Heart right ventricle (tissue), 16 donors: ENCODE measurements at regions not wholly inside any gene's neighbourhood (a gene's known extent, or its start where the extent isn't known, plus 50 kb on each side); places are given as distances from the start of the nearest gene placed in this dataset.
"Not testable (repeated sequence)": the region's sequence is repeated elsewhere in the genome, so short reads cannot be mapped to it uniquely, and the experiment has no call there.

Experiments used
- ATAC-seq, 8 donors: fragments of 200-7000 bp; cut with Tn5 transposase; one replicate each; pipeline ENCODE4 v1.9.1; 2020; ENCODE audit warnings: mild to moderate bottlenecking in 8 of 8, moderate library complexity in 8 of 8, moderate number of reproducible peaks in 1 of 8
- DNase-seq, 2 donors: peaks; one replicate each; pipeline ENCODE4 v3.0.0-alpha.2; 2020
- H3K27ac ChIP-seq, 10 donors: fragments of 200-600 bp; sonication (generic) in 2 of 10; one replicate each; pipeline versions ENCODE4 v1.5.0 to v1.8.0; 2020 to 2022; ENCODE audit warnings: mild to moderate bottlenecking in 3 of 10
- H3K27me3 ChIP-seq, 7 donors: fragments of 200-600 bp; one replicate each; pipeline ENCODE4 v1.8.0; 2021 to 2022; ENCODE audit warnings: mild to moderate bottlenecking in 2 of 7
- H3K36me3 ChIP-seq, 9 donors: fragments of 200-600 bp; sonication (generic) in 1 of 9; one replicate each; pipeline versions ENCODE4 v1.5.0 to v1.8.0; 2020 to 2022; ENCODE audit warnings: mild to moderate bottlenecking in 2 of 9
- H3K4me1 ChIP-seq, 9 donors: fragments of 200-600 bp; sonication (generic) in 1 of 9; one replicate each; pipeline versions ENCODE4 v1.5.0 to v1.8.0; 2020 to 2022; ENCODE audit warnings: mild to moderate bottlenecking in 4 of 9
- H3K4me3 ChIP-seq, 10 donors: fragments of 200-600 bp; sonication (generic) in 2 of 10; one replicate each; pipeline versions ENCODE4 v1.5.0 to v1.8.0; 2020 to 2022; ENCODE audit warnings: mild to moderate bottlenecking in 7 of 10, moderate library complexity in 2 of 10
- H3K9me3 ChIP-seq, 11 donors: fragments of 200-600 bp in 10 of 11; sonication (generic) in 2 of 11; one replicate each; pipeline versions ENCODE4 v1.5.0 to v1.8.0; 2013 to 2022; ENCODE audit warnings: mild to moderate bottlenecking in 2 of 11, control low read depth in 1 of 11, moderate library complexity in 1 of 11
- CTCF ChIP-seq, 9 donors: fragments of 200-600 bp; sonication (generic) in 2 of 9; IDR thresholded peaks; one replicate each; pipeline versions ENCODE4 v1.5.0 to v1.8.0; 2021 to 2022; ENCODE audit warnings: antibody characterized with exemption in 9 of 9, mild to moderate bottlenecking in 5 of 9, moderate library complexity in 1 of 9
- WGBS, 2 donors: extraction: QIAGEN DNeasy Blood & Tissue Kit; methylation state at CpG; one replicate each; pipeline ENCODE4 v1.1.7; 2013; ENCODE audit warnings: inconsistent platforms in 1 of 2; 5-methylcytosine and 5-hydroxymethylcytosine counted together
- intact Hi-C, 10 donors: fragments of 100-400 bp; cut with DNase I; formaldehyde crosslinking; loops; one replicate each; pipeline versions ENCODE4 v1.11.1 to v1.14.2; 2022
- donor health status: Arrhythmogenic right ventricular cardiomyopathy.
- donor health status: ischemic (EF 13 %, LVEDD 7.1; RV severe dilation, severe dysfunction).
- donor health status: healthy with polysubstance abuse.
- donor health status: DM: no; HTN: yes; CAD: no.
- donor health status: DM: no; HTN: no; CAD: no.
- donor health status: ischemic (EF 25% LVEDD 6.9; RV normal size, moderate dysfunction).
- donor health status: ischemic (EF 25% LVEDD 5.7; RV mildly dilated, moderate dysfunction).
- donor health status: healthy.
- donor health status: DM: yes; HTN: yes; CAD: no.
- donor health status: Ischemic cardiomyopathy.
- donor health status: ischemic (EF 35%, LVEDD 5.7; RV mildly dilated, moderate dysfunction).
- donor health status: nonischemic (EF 11% LVEDD 7.7; RV severe dilation, severe dysfunction).
- donor health status: DM: yes; HTN: yes; CAD: no.
- donor health status: PGD.
- donor health status: ischemic (EF 29% LVEDD 5.4; RV normal size, mild dysfunction).
- donor health status: nonischemic (EF 23%, LVEDD 6.1; RV moderate dilation, normal function).

GRCh38 chrX:13955975-13956374 lies 73.7 kb downstream of the GEMIN8 start:
- H3K27ac ChIP-seq = no peak overlapping the region
- DNase-seq = no peak
- no peaks in the 10 kb centered on the region for H3K36me3 ChIP-seq
- intact Hi-C loops = no loop called here
- no peak overlapping the region for H3K4me3 ChIP-seq
- no peaks in the 10 kb centered on the region for H3K4me1 ChIP-seq
- H3K9me3 ChIP-seq = no peaks in the 10 kb centered on the region
- 73 to 90% methylated on average over 3 of the region's 3 CpGs for WGBS, 2 donors
- ATAC-seq = no peak
- no peak for TF ChIP-seq CTCF (IDR thresholded peaks at IDR 0.05)
- peaks cover 0 to 41% (median 0%) of the 10 kb centered on the region in 7 donors for H3K27me3 ChIP-seq

- H3K4me1 ChIP-seq = no peaks in the 10 kb centered on the region
- no peak for DNase-seq
- H3K27ac ChIP-seq = no peak overlapping the region
- no peak for ATAC-seq
- no peak overlapping the region for H3K4me3 ChIP-seq
- H3K36me3 ChIP-seq = no peaks in the 10 kb centered on the region
- intact Hi-C loops = no loop called here
- TF ChIP-seq CTCF (IDR thresholded peaks at IDR 0.05) = no peak
- peaks cover 0 to 41% (median 0%) of the 10 kb centered on the region in 7 donors for H3K27me3 ChIP-seq
- WGBS, 2 donors = 71 to 84% methylated on average over 6 of the region's 6 CpGs
- H3K9me3 ChIP-seq = no peaks in the 10 kb centered on the region
These were observed 74.5 kb downstream of the GEMIN8 start for GRCh38 chrX:13955095-13955647.

DNA sequence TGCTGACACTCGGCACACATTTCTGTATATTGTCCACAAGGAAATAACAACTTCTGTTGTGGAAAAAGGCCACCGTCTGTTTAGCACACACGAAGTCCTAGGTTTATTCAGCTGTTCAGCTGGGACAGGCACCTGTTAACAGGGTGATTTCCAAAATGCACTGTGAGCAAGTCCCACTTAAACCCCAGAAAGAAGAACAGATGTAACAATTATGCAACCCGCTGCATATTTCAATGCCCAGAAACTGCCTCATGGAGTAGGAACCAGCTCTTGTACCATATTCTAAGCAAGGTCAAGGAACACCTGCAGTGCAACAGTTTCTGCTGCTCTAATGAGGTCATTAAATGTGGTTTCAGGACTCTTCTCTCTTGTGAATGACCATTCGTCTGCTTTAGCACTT lies 77.1 kb downstream of the GEMIN8 start:
- H3K4me1 ChIP-seq = no peaks in the 10 kb centered on the region
- no peaks in the 10 kb centered on the region for H3K36me3 ChIP-seq
- no peaks in the 10 kb centered on the region for H3K9me3 ChIP-seq
- H3K4me3 ChIP-seq = no peak overlapping the region
- 77 to 89% methylated on average over 5 of the region's 5 CpGs for WGBS, 2 donors
- TF ChIP-seq CTCF (IDR thresholded peaks at IDR 0.05) = no peak
- peaks cover 0 to 29% (median 0%) of the 10 kb centered on the region in 7 donors for H3K27me3 ChIP-seq
- no peak for ATAC-seq
- no peak overlapping the region for H3K27ac ChIP-seq
- DNase-seq = no peak
- intact Hi-C loops = no loop called here

GRCh38 chrX:13946223-13946622 lies 83.5 kb downstream of the GEMIN8 start:
- H3K4me1 ChIP-seq, H3K9me3 ChIP-seq, ATAC-seq, H3K36me3 ChIP-seq, intact Hi-C loops, DNase-seq, H3K4me3 ChIP-seq, H3K27ac ChIP-seq: not testable (repeated sequence)
- WGBS, 2 donors = 80 to 86% methylated on average over 5 to 6 of the region's 6 CpGs
- H3K27me3 ChIP-seq = peaks cover 0 to 15% (median 0%) of the 10 kb centered on the region in 7 donors

- H3K36me3 ChIP-seq, H3K4me3 ChIP-seq, ATAC-seq, H3K9me3 ChIP-seq, intact Hi-C loops, H3K4me1 ChIP-seq, H3K27ac ChIP-seq, DNase-seq: not testable (repeated sequence)
- peaks cover 0 to 20% (median 0%) of the 10 kb centered on the region in 7 donors for H3K27me3 ChIP-seq
- WGBS, 2 donors = 92% methylated on average over 1 of the region's 3 CpGs; no CpG with 5 or more reads in 1 of the 2 donors
These were observed 83.9 kb downstream of the GEMIN8 start for GRCh38 chrX:13945787-13946186.
